HepG2 (cell line): ENCODE measurements at regions not wholly inside any gene's neighbourhood (a gene's known extent, or its start where the extent isn't known, plus 50 kb on each side); places are given as distances from the start of the nearest gene placed in this dataset.
"Not testable (repeated sequence)": the region's sequence is repeated elsewhere in the genome, so short reads cannot be mapped to it uniquely, and the experiment has no call there.

Experiments
- MAFK ChIP-seq, 2 experiments: IDR thresholded peaks in 1 of 2; conservative IDR thresholded peaks in 1 of 2; 2 replicates each; pipeline ENCODE4 v1.6.1; 2011; ENCODE audit warnings: improper control_type of control experiment in 2 of 2, low read length in 2 of 2
- POLR2A ChIP-seq, 2 experiments: IDR thresholded peaks; 2 replicates each; pipeline ENCODE4 v1.6.1; 2011; ENCODE audit warnings: low read depth in 2 of 2, low read length in 2 of 2, mild to moderate bottlenecking in 1 of 2, moderate library complexity in 1 of 2; ENCODE audit not compliant: insufficient read depth in 1 of 2
- SRSF1 ChIP-seq: fragments of 200-400 bp; formaldehyde crosslinking; optimal IDR thresholded peaks from 2 replicates; pipeline ENCODE3; 2017; ENCODE audit warnings: mild to moderate bottlenecking, low read depth, low read length, moderate library complexity
- ZNF879 ChIP-seq: sonication (generic); formaldehyde crosslinking; IDR thresholded peaks from 2 replicates; pipeline ENCODE4 v1.8.1; 2023; ENCODE audit warnings: missing genetic modification reagents
- TF ChIP-seq, protein P1 (sequence below), 2 experiments: IDR thresholded peaks; 2 replicates each; pipeline ENCODE4 v1.6.1; 2011 to 2012; ENCODE audit warnings: low read length in 2 of 2, borderline replicate concordance in 1 of 2, low read depth in 1 of 2, mild to moderate bottlenecking in 1 of 2, moderate library complexity in 1 of 2
- TF ChIP-seq, protein P2 (sequence below): sonication (generic); formaldehyde crosslinking; IDR thresholded peaks from 2 replicates; pipeline ENCODE4 v1.4.0; 2020; ENCODE audit warnings: missing genetic modification reagents
- TF ChIP-seq, protein P3 (sequence below), 2 experiments: sonication (generic) in 1 of 2; formaldehyde crosslinking in 1 of 2; IDR thresholded peaks; 2 replicates each; pipeline versions ENCODE4 v1.5.1 to v1.6.1; 2011 to 2020; ENCODE audit warnings: borderline replicate concordance in 1 of 2, low read depth in 1 of 2, low read length in 1 of 2, mild to moderate bottlenecking in 1 of 2, missing genetic modification reagents in 1 of 2, moderate library complexity in 1 of 2
- TF ChIP-seq, protein P4 (sequence below): sonication (generic); formaldehyde crosslinking; IDR thresholded peaks from 2 replicates; pipeline ENCODE4 v1.5.0; 2020; ENCODE audit warnings: mild to moderate bottlenecking, missing genetic modification reagents, moderate library complexity
- TF ChIP-seq, protein P5 (sequence below): sonication (generic); formaldehyde crosslinking; IDR thresholded peaks from 2 replicates; pipeline ENCODE4 v1.4.0; 2020; ENCODE audit warnings: missing genetic modification reagents

DNA sequence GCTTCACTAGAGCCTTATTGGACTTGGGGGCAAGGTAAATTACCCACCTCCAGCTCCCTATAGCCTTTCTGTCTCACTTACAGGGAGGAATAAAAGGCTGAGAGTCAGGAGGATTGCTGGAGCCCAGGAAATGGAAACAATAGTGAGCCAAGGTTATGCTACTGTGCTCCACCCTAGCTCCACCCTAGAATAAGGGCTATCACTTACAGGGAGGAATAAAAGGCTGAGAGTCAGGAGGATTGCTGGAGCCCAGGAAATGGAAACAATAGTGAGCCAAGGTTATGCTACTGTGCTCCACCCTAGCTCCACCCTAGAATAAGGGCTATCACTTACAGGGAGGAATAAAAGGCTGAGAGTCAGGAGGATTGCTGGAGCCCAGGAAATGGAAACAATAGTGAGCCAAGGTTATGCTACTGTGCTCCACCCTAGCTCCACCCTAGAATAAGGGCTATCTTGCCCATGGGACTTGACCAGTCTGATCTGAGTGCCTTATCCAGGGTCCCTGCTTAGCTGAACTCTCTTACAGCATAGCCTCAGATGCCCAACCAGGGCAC lies 150.6 kb upstream of the UGT8 start:
- TF ChIP-seq, protein P1, sequence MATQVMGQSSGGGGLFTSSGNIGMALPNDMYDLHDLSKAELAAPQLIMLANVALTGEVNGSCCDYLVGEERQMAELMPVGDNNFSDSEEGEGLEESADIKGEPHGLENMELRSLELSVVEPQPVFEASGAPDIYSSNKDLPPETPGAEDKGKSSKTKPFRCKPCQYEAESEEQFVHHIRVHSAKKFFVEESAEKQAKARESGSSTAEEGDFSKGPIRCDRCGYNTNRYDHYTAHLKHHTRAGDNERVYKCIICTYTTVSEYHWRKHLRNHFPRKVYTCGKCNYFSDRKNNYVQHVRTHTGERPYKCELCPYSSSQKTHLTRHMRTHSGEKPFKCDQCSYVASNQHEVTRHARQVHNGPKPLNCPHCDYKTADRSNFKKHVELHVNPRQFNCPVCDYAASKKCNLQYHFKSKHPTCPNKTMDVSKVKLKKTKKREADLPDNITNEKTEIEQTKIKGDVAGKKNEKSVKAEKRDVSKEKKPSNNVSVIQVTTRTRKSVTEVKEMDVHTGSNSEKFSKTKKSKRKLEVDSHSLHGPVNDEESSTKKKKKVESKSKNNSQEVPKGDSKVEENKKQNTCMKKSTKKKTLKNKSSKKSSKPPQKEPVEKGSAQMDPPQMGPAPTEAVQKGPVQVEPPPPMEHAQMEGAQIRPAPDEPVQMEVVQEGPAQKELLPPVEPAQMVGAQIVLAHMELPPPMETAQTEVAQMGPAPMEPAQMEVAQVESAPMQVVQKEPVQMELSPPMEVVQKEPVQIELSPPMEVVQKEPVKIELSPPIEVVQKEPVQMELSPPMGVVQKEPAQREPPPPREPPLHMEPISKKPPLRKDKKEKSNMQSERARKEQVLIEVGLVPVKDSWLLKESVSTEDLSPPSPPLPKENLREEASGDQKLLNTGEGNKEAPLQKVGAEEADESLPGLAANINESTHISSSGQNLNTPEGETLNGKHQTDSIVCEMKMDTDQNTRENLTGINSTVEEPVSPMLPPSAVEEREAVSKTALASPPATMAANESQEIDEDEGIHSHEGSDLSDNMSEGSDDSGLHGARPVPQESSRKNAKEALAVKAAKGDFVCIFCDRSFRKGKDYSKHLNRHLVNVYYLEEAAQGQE (IDR thresholded peaks at IDR 0.05; ENCODE audit: borderline replicate concordance in 1 of 2, low read depth in 1 of 2, low read length in 2 of 2) = not testable (repeated sequence)
- not testable (repeated sequence) for TF ChIP-seq POLR2A (IDR thresholded peaks at IDR 0.05; ENCODE audit: insufficient read depth in 1 of 2, low read depth in 2 of 2, low read length in 2 of 2); SRSF1; ZNF879; MAFK (conservative IDR thresholded peaks at IDR 0.05 in 1 of 2, IDR thresholded peaks at IDR 0.05 in 1 of 2; ENCODE audit: low read length in 2 of 2)
- TF ChIP-seq, protein P2, sequence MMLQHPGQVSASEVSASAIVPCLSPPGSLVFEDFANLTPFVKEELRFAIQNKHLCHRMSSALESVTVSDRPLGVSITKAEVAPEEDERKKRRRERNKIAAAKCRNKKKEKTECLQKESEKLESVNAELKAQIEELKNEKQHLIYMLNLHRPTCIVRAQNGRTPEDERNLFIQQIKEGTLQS (CRISPR knock-in tag) = not testable (repeated sequence)
- TF ChIP-seq, protein P3, sequence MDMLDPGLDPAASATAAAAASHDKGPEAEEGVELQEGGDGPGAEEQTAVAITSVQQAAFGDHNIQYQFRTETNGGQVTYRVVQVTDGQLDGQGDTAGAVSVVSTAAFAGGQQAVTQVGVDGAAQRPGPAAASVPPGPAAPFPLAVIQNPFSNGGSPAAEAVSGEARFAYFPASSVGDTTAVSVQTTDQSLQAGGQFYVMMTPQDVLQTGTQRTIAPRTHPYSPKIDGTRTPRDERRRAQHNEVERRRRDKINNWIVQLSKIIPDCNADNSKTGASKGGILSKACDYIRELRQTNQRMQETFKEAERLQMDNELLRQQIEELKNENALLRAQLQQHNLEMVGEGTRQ (IDR thresholded peaks at IDR 0.05; ENCODE audit: low read depth, low read length) = not testable (repeated sequence)
- TF ChIP-seq, protein P3 (CRISPR knock-in tag; IDR thresholded peaks at IDR 0.05; ENCODE audit: borderline replicate concordance) = not testable (repeated sequence)
- TF ChIP-seq, protein P4, sequence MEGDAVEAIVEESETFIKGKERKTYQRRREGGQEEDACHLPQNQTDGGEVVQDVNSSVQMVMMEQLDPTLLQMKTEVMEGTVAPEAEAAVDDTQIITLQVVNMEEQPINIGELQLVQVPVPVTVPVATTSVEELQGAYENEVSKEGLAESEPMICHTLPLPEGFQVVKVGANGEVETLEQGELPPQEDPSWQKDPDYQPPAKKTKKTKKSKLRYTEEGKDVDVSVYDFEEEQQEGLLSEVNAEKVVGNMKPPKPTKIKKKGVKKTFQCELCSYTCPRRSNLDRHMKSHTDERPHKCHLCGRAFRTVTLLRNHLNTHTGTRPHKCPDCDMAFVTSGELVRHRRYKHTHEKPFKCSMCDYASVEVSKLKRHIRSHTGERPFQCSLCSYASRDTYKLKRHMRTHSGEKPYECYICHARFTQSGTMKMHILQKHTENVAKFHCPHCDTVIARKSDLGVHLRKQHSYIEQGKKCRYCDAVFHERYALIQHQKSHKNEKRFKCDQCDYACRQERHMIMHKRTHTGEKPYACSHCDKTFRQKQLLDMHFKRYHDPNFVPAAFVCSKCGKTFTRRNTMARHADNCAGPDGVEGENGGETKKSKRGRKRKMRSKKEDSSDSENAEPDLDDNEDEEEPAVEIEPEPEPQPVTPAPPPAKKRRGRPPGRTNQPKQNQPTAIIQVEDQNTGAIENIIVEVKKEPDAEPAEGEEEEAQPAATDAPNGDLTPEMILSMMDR (CRISPR knock-in tag) = not testable (repeated sequence)
- TF ChIP-seq, protein P5, sequence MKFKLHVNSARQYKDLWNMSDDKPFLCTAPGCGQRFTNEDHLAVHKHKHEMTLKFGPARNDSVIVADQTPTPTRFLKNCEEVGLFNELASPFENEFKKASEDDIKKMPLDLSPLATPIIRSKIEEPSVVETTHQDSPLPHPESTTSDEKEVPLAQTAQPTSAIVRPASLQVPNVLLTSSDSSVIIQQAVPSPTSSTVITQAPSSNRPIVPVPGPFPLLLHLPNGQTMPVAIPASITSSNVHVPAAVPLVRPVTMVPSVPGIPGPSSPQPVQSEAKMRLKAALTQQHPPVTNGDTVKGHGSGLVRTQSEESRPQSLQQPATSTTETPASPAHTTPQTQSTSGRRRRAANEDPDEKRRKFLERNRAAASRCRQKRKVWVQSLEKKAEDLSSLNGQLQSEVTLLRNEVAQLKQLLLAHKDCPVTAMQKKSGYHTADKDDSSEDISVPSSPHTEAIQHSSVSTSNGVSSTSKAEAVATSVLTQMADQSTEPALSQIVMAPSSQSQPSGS = not testable (repeated sequence)
